ENCODE measurements at regions not wholly inside any gene's neighbourhood (a gene's known extent, or its start where the extent isn't known, plus 50 kb on each side); places are given as distances from the start of the nearest gene placed in this dataset.
"Not testable (repeated sequence)": the region's sequence is repeated elsewhere in the genome, so short reads cannot be mapped to it uniquely, and the experiment has no call there.

GRCh38 chr9:135400496-135400895, 79.1 kb upstream of the PPP1R26 start:
- TF ChIP-seq CTCF (conservative IDR thresholded peaks at IDR 0.05; ENCODE audit: low read depth, low read length) = no peak
- H3K4me3 ChIP-seq (ENCODE audit: low read depth, low read length) = no peak overlapping the region
- no peak for DNase-seq (ENCODE audit: low read depth)

GRCh38 chr9:135401218-135401617, 78.4 kb upstream of the PPP1R26 start:
- no peak for TF ChIP-seq CTCF (conservative IDR thresholded peaks at IDR 0.05; ENCODE audit: low read depth, low read length)
- no peak overlapping the region for H3K4me3 ChIP-seq (ENCODE audit: low read depth, low read length)
- no peak for DNase-seq (ENCODE audit: low read depth)

GRCh38 chr9:135402048-135402738, 77.4 kb upstream of the PPP1R26 start:
- DNase-seq (ENCODE audit: low read depth) = no peak
- no peak for TF ChIP-seq CTCF (conservative IDR thresholded peaks at IDR 0.05; ENCODE audit: low read depth, low read length)
- no peak overlapping the region for H3K4me3 ChIP-seq (ENCODE audit: low read depth, low read length)

GRCh38 chr9:135402739-135403695, 76.6 kb upstream of the PPP1R26 start:
- TF ChIP-seq CTCF (conservative IDR thresholded peaks at IDR 0.05; ENCODE audit: low read depth, low read length) = no peak
- no peak for DNase-seq (ENCODE audit: low read depth)
- no peak overlapping the region for H3K4me3 ChIP-seq (ENCODE audit: low read depth, low read length)

- H3K4me3 ChIP-seq (ENCODE audit: low read depth, low read length) = no peak overlapping the region
- no peak for TF ChIP-seq CTCF (conservative IDR thresholded peaks at IDR 0.05; ENCODE audit: low read depth, low read length)
- no peak for DNase-seq (ENCODE audit: low read depth)
These were observed 75.7 kb upstream of the PPP1R26 start for GRCh38 chr9:135403733-135404450.

GRCh38 chr9:135404451-135405144, 75.0 kb upstream of the PPP1R26 start:
- no peak for DNase-seq (ENCODE audit: low read depth)
- TF ChIP-seq CTCF (conservative IDR thresholded peaks at IDR 0.05; ENCODE audit: low read depth, low read length) = no peak
- H3K4me3 ChIP-seq (ENCODE audit: low read depth, low read length) = no peak overlapping the region

GRCh38 chr9:135405145-135405464, 74.5 kb upstream of the PPP1R26 start:
- not testable (repeated sequence) for H3K4me3 ChIP-seq (ENCODE audit: low read depth, low read length); DNase-seq (ENCODE audit: low read depth)

Data from epithelial cell of proximal tubule (primary cell).